ENCODE measurements at regions not wholly inside any gene's neighbourhood (a gene's known extent, or its start where the extent isn't known, plus 50 kb on each side); places are given as distances from the start of the nearest gene placed in this dataset.
"Not testable (repeated sequence)": the region's sequence is repeated elsewhere in the genome, so short reads cannot be mapped to it uniquely, and the experiment has no call there.

- no peak for DNase-seq
- H3K27me3 Mint-ChIP-seq: peaks cover 17% of the 10 kb centered on the region
- no peak overlapping the region for H3K4me3 Mint-ChIP-seq
- intact Hi-C loops (cut with DNase I, micrococcal nuclease): no loop called here
- peaks cover 4 to 7% of the 10 kb centered on the region in 2 experiments for H3K27me3 ChIP-seq (ENCODE audit: control insufficient read depth in 1 of 2, insufficient read depth in 2 of 2, low read length in 2 of 2)
- no peak overlapping the region for H3K4me3 ChIP-seq (ENCODE audit: low read length)
- H3K4me1 Mint-ChIP-seq (ENCODE audit: low read depth): no peaks in the 10 kb centered on the region
- TF ChIP-seq, protein P1, sequence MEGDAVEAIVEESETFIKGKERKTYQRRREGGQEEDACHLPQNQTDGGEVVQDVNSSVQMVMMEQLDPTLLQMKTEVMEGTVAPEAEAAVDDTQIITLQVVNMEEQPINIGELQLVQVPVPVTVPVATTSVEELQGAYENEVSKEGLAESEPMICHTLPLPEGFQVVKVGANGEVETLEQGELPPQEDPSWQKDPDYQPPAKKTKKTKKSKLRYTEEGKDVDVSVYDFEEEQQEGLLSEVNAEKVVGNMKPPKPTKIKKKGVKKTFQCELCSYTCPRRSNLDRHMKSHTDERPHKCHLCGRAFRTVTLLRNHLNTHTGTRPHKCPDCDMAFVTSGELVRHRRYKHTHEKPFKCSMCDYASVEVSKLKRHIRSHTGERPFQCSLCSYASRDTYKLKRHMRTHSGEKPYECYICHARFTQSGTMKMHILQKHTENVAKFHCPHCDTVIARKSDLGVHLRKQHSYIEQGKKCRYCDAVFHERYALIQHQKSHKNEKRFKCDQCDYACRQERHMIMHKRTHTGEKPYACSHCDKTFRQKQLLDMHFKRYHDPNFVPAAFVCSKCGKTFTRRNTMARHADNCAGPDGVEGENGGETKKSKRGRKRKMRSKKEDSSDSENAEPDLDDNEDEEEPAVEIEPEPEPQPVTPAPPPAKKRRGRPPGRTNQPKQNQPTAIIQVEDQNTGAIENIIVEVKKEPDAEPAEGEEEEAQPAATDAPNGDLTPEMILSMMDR (IDR thresholded peaks at IDR 0.05): no peak
- H3K36me3 Mint-ChIP-seq (ENCODE audit: low read depth): no peaks in the 10 kb centered on the region
- peaks cover 2% of the 10 kb centered on the region for H3K4me1 ChIP-seq (ENCODE audit: insufficient read depth, low read length)
- H3K9me3 Mint-ChIP-seq: peaks cover 3% of the 10 kb centered on the region
- CTCF ChIA-PET: no interaction called here
- peaks cover 0 to 34% of the 10 kb centered on the region in 2 experiments for H3K9me3 ChIP-seq (ENCODE audit: control insufficient read depth in 1 of 2, insufficient read depth in 1 of 2, low read length in 2 of 2)
- H3K27ac ChIP-seq (ENCODE audit: low read depth in 1 of 2, low read length in 2 of 2): no peak overlapping the region
- H3K36me3 ChIP-seq (ENCODE audit: insufficient read depth, low read length): no peaks in the 10 kb centered on the region
- POLR2A ChIA-PET: no interaction called here
- no peak overlapping the region for H3K27ac Mint-ChIP-seq
- ATAC-seq (ENCODE audit: poor library complexity): no peak
Observed at GRCh38 chr14:105913221-105913620, 386.8 kb downstream of the TMEM121 start.

- peaks cover 3% of the 10 kb centered on the region for H3K9me3 Mint-ChIP-seq
- H3K27ac Mint-ChIP-seq: no peak overlapping the region
- DNase-seq: no peak
Observed at GRCh38 chr14:105913861-105914260, 387.5 kb downstream of the TMEM121 start.

GRCh38 chr14:105914281-105914680 is 387.9 kb downstream of the TMEM121 start:
- peaks cover 0 to 34% of the 10 kb centered on the region in 2 experiments for H3K9me3 ChIP-seq (ENCODE audit: control insufficient read depth in 1 of 2, insufficient read depth in 1 of 2, low read length in 2 of 2)
- DNase-seq; H3K27ac ChIP-seq (ENCODE audit: low read depth in 1 of 2, low read length in 2 of 2); ATAC-seq (ENCODE audit: poor library complexity); H3K9me3 Mint-ChIP-seq; H3K4me3 Mint-ChIP-seq; POLR2A ChIA-PET; H3K4me1 Mint-ChIP-seq (ENCODE audit: low read depth); H3K36me3 ChIP-seq (ENCODE audit: insufficient read depth, low read length); CTCF ChIA-PET; intact Hi-C loops (cut with DNase I, micrococcal nuclease); H3K36me3 Mint-ChIP-seq (ENCODE audit: low read depth); H3K4me3 ChIP-seq (ENCODE audit: low read length); H3K27ac Mint-ChIP-seq; H3K27me3 ChIP-seq (ENCODE audit: control insufficient read depth in 1 of 2, insufficient read depth in 2 of 2, low read length in 2 of 2); H3K4me1 ChIP-seq (ENCODE audit: insufficient read depth, low read length): not testable (repeated sequence)
- H3K27me3 Mint-ChIP-seq: peaks cover 11% of the 10 kb centered on the region

More at GRCh38 chr14:105913861-105914260, 387.5 kb downstream of the TMEM121 start:
- Histone ChIP-seq H3K27me3 (ENCODE audit: control insufficient read depth in 1 of 2, insufficient read depth in 2 of 2, low read length in 2 of 2) (peaks cover 4 to 7% of the 10 kb centered on the region in 2 experiments), H3K36me3 (ENCODE audit: insufficient read depth, low read length) (no peaks in the 10 kb centered on the region), H3K4me1 (ENCODE audit: insufficient read depth, low read length) (no peaks in the 10 kb centered on the region), H3K27ac (ENCODE audit: low read depth in 1 of 2, low read length in 2 of 2) (no peak overlapping the region), H3K9me3 (ENCODE audit: control insufficient read depth in 1 of 2, insufficient read depth in 1 of 2, low read length in 2 of 2) (peaks cover 0 to 34% of the 10 kb centered on the region in 2 experiments), H3K4me3 (ENCODE audit: low read length) (no peak overlapping the region)
- Mint-ChIP-seq H3K36me3 (ENCODE audit: low read depth) (no peaks in the 10 kb centered on the region), H3K4me3 (no peak overlapping the region), H3K27me3 (peaks cover 13% of the 10 kb centered on the region), H3K4me1 (ENCODE audit: low read depth) (no peaks in the 10 kb centered on the region)
- intact Hi-C loops (cut with DNase I, micrococcal nuclease): no loop called here
- TF ChIP-seq, protein P1 (IDR thresholded peaks at IDR 0.05): no peak
- no peak for ATAC-seq (ENCODE audit: poor library complexity)
- CTCF ChIA-PET: no interaction called here
- POLR2A ChIA-PET: no interaction called here

- peaks cover 4 to 7% of the 10 kb centered on the region in 2 experiments for H3K27me3 ChIP-seq (ENCODE audit: control insufficient read depth in 1 of 2, insufficient read depth in 2 of 2, low read length in 2 of 2)
- intact Hi-C loops (cut with DNase I, micrococcal nuclease): no loop called here
- H3K9me3 ChIP-seq (ENCODE audit: control insufficient read depth in 1 of 2, insufficient read depth in 1 of 2, low read length in 2 of 2): peaks cover 0 to 34% of the 10 kb centered on the region in 2 experiments
- H3K4me3 ChIP-seq (ENCODE audit: low read length): no peak overlapping the region
- H3K4me1 Mint-ChIP-seq (ENCODE audit: low read depth): no peaks in the 10 kb centered on the region
- H3K4me3 Mint-ChIP-seq: no peak overlapping the region
- ChIA-PET CTCF (no interaction called here), POLR2A (no interaction called here)
- ATAC-seq (ENCODE audit: poor library complexity) (no peak), DNase-seq (no peak)
- peaks cover 11% of the 10 kb centered on the region for H3K27me3 Mint-ChIP-seq
- H3K9me3 Mint-ChIP-seq: peaks cover 3% of the 10 kb centered on the region
- no peaks in the 10 kb centered on the region for H3K4me1 ChIP-seq (ENCODE audit: insufficient read depth, low read length)
- no peak overlapping the region for H3K27ac Mint-ChIP-seq
- no peaks in the 10 kb centered on the region for H3K36me3 ChIP-seq (ENCODE audit: insufficient read depth, low read length)
- H3K27ac ChIP-seq (ENCODE audit: low read depth in 1 of 2, low read length in 2 of 2): no peak overlapping the region
- TF ChIP-seq, protein P1 (IDR thresholded peaks at IDR 0.05): no peak
- H3K36me3 Mint-ChIP-seq (ENCODE audit: low read depth): no peaks in the 10 kb centered on the region
Observed at GRCh38 chr14:105914738-105915385, 388.5 kb downstream of the TMEM121 start.

DNA sequence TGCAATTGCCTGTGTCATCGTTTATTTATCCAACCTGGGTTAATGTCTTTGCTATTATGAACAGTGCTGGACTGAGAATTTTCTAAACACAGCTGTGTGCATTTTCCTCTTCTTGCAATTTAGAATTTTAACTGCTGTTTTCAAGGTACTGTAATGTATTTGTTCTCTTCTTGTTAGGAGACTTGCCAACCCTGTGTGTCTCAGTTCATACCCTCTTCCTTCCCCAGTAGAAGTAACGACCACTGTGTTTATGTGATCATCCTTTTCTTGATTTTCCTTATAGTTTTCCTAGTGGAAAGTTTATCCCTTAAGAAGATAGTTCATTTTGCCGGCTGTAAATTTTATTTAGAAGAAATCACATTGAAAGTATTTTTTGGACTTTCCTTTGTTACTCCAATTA is 389.2 kb downstream of the TMEM121 start:
- DNase-seq; ATAC-seq (ENCODE audit: poor library complexity); H3K4me3 ChIP-seq (ENCODE audit: low read length); H3K36me3 Mint-ChIP-seq (ENCODE audit: low read depth); H3K27ac ChIP-seq (ENCODE audit: low read depth in 1 of 2, low read length in 2 of 2); H3K27me3 ChIP-seq (ENCODE audit: control insufficient read depth in 1 of 2, insufficient read depth in 2 of 2, low read length in 2 of 2); H3K9me3 Mint-ChIP-seq; H3K36me3 ChIP-seq (ENCODE audit: insufficient read depth, low read length); H3K4me1 ChIP-seq (ENCODE audit: insufficient read depth, low read length); intact Hi-C loops (cut with DNase I, micrococcal nuclease); H3K4me1 Mint-ChIP-seq (ENCODE audit: low read depth); H3K4me3 Mint-ChIP-seq; POLR2A ChIA-PET; H3K27ac Mint-ChIP-seq; CTCF ChIA-PET: not testable (repeated sequence)
- H3K27me3 Mint-ChIP-seq: peaks cover 10% of the 10 kb centered on the region
- H3K9me3 ChIP-seq (ENCODE audit: control insufficient read depth in 1 of 2, insufficient read depth in 1 of 2, low read length in 2 of 2): peaks cover 0 to 34% of the 10 kb centered on the region in 2 experiments

Data from CD4-positive, alpha-beta T cell (primary cell).